Transverse colon (tissue), 4 donors: ENCODE measurements at regions not wholly inside any gene's neighbourhood (a gene's known extent, or its start where the extent isn't known, plus 50 kb on each side); places are given as distances from the start of the nearest gene placed in this dataset.

Experiments
- CTCF ChIP-seq, 5 experiments: fragments of 200-600 bp in 3 of 5; fragments of 450-650 bp in 2 of 5; sonication (generic) in 3 of 5; IDR thresholded peaks; 1 replicate in 2 of 5; 2 replicates in 3 of 5; pipeline ENCODE4 v1.5.1; 2016 to 2017; ENCODE audit warnings: antibody characterized with exemption in 5 of 5, inconsistent platforms in 3 of 5, mild to moderate bottlenecking in 2 of 5, moderate library complexity in 1 of 5
- EP300 ChIP-seq: sonication (generic); formaldehyde crosslinking; IDR thresholded peaks from one replicate; pipeline ENCODE4 v1.6.1; 2017; ENCODE audit warnings: antibody characterized with exemption, low read depth
- POLR2AphosphoS5 ChIP-seq, 3 donors: sonication (generic); formaldehyde crosslinking; IDR thresholded peaks; one replicate each; pipeline ENCODE4 v1.6.1; 2016; ENCODE audit warnings: antibody characterized with exemption in 3 of 3

- TF ChIP-seq CTCF (IDR thresholded peaks at IDR 0.05) (no peak), EP300 (no peak), POLR2AphosphoS5 (IDR thresholded peaks at IDR 0.05) (no peak)
These were observed 69.9 kb upstream of the FOXN3 start for GRCh38 chr14:89486961-89487360.
